OCI-LY7 (cell line): ENCODE measurements at regions not wholly inside any gene's neighbourhood (a gene's known extent, or its start where the extent isn't known, plus 50 kb on each side); places are given as distances from the start of the nearest gene placed in this dataset.

ENCODE experiments used
- BruUV-seq: library from RNA; stranded (reverse); fragments of 400-500 nt; replicated peaks from 2 replicates; lab custom pipeline; 2021; lab: Mats Ljungman, UMichigan
- CTCF ChIA-PET: fragments of 300-600 bp; sonication (Branson Sonifier 250); formaldehyde crosslinking; loops from one replicate; lab custom pipeline; 2022; ENCODE audit warnings: antibody characterized with exemption; ENCODE audit not compliant: unreplicated experiment; lab: Charles Lee
- POLR2A ChIA-PET: fragments of 300-600 bp; sonication (Branson Sonifier 250); formaldehyde crosslinking; loops from one replicate; lab custom pipeline; 2022; ENCODE audit warnings: antibody characterized with exemption; lab: Charles Lee
- DNase-seq: peaks from one replicate; pipeline ENCODE4 v3.0.0-alpha.2; 2015; ENCODE audit warnings: low spot score
- H2AFZ ChIP-seq: fragments of 200-600 bp; sonication (generic), shearing (Covaris generic); 2 replicates; pipeline ENCODE4 v1.6.1; 2014; ENCODE audit warnings: mild to moderate bottlenecking, antibody characterized with exemption, low read length, moderate library complexity
- H3K27ac ChIP-seq: fragments of 200-600 bp; sonication (generic); 2 replicates; pipeline ENCODE4 v1.5.1; 2014; ENCODE audit warnings: mixed run types, low read depth, mild to moderate bottlenecking, moderate library complexity, low read length, inconsistent platforms; ENCODE audit not compliant: poor library complexity, severe bottlenecking
- H3K36me3 ChIP-seq: fragments of 200-600 bp; sonication (generic); 2 replicates; pipeline ENCODE4 v1.6.1; 2014; ENCODE audit warnings: mild to moderate bottlenecking, antibody characterized with exemption, low read length, moderate library complexity, mixed read lengths; ENCODE audit not compliant: insufficient read depth
- H3K4me1 ChIP-seq: fragments of 200-600 bp; sonication (generic); 2 replicates; pipeline ENCODE4 v1.5.1; 2014; ENCODE audit warnings: mild to moderate bottlenecking, low read length; ENCODE audit not compliant: insufficient read depth, poor library complexity, severe bottlenecking
- H3K4me2 ChIP-seq: fragments of 200-600 bp; sonication (generic); 2 replicates; pipeline ENCODE4 v1.6.1; 2014; ENCODE audit warnings: mild to moderate bottlenecking, low read length
- H3K4me3 ChIP-seq: fragments of 200-600 bp; sonication (generic); 2 replicates; pipeline ENCODE4 v1.5.1; 2014; ENCODE audit warnings: mild to moderate bottlenecking, low read depth, low read length; ENCODE audit not compliant: poor library complexity, severe bottlenecking
- H3K79me2 ChIP-seq: fragments of 200-600 bp; sonication (generic); 2 replicates; pipeline ENCODE4 v1.6.1; 2016; ENCODE audit warnings: low read depth, mild to moderate bottlenecking, low read length, moderate library complexity, mixed read lengths; ENCODE audit not compliant: insufficient read depth
- H3K9me2 ChIP-seq: fragments of 200-600 bp; sonication (generic); 2 replicates; pipeline ENCODE4 v1.6.1; 2016; ENCODE audit warnings: mild to moderate bottlenecking, low read length, mixed read lengths; ENCODE audit not compliant: insufficient read depth
- H3K9me3 ChIP-seq: fragments of 200-600 bp; sonication (generic); 2 replicates; pipeline ENCODE4 v1.6.1; 2014; ENCODE audit warnings: mild to moderate bottlenecking, mixed run types, low read length, mixed read lengths
- H4K20me1 ChIP-seq: fragments of 200-600 bp; sonication (generic); 2 replicates; pipeline ENCODE4 v1.6.1; 2014; ENCODE audit warnings: mild to moderate bottlenecking, antibody characterized with exemption, low read length, moderate library complexity, mixed read lengths; ENCODE audit not compliant: insufficient read depth
- CTCF ChIP-seq: fragments of 200-600 bp; sonication (generic); conservative IDR thresholded peaks from 2 replicates; pipeline ENCODE4 v1.5.1; 2014; ENCODE audit warnings: mild to moderate bottlenecking, antibody characterized with exemption, low read length, moderate library complexity, mixed read lengths
- EZH2phosphoT487 ChIP-seq: fragments of 200-600 bp; sonication (generic); IDR thresholded peaks from 2 replicates; pipeline ENCODE4 v1.6.1; 2018; ENCODE audit warnings: low read depth, borderline replicate concordance, mild to moderate bottlenecking, mixed run types, antibody characterized with exemption, low read length, moderate library complexity, mixed read lengths
- intact Hi-C: fragments of 100-400 bp; cut with micrococcal nuclease; formaldehyde crosslinking; loops from one replicate; pipeline ENCODE4 v1.10.0; 2022; ENCODE audit not compliant: unreplicated experiment

DNA sequence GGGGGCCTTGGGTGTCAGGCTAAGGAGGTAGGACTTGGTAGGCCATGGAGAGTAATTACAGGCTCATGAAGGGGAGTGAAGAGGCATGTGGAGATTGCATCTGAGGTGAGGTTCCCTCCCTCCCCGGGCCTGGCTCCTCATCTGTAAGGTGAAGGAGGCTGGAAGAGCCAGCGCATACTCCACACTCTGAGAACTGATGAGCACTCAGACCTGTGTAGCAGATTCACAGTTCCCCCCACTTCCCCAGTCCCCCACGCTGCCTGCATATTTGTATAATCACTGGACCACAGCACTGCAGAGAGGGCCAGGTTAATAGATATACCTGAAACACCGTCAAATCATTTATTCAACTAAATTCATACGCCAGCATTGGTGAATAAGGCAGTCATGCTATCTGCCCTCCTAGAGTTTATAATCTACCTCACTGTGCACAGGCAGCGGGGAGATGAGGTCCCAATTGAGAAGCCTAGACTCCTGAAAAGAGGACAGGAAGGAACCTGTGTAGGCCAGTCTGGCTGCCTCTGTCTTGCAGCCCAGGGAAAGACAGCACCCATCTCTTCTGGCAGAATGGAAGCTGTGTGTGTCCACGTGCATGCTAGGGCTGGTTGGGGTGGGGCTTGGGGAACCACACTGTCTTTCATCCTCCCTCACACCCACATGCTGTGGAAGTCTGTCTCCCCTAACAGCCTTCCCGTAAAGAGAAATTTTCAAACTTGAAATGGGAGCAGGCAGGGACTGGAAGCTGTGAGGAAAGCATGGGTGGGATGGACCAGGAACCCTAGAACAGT lies 110.6 kb upstream of the ATP1A1 start:
- intact Hi-C loops, result no loop called here
- Histone ChIP-seq H2AFZ (no peak overlapping the region), H3K79me2 (no peaks in the 10 kb centered on the region), H3K36me3 (no peaks in the 10 kb centered on the region), H3K27ac (no peak overlapping the region), H3K4me2 (no peak overlapping the region), H3K9me3 (no peaks in the 10 kb centered on the region), H4K20me1 (no peaks in the 10 kb centered on the region), H3K4me1 (peaks cover 47% of the 10 kb centered on the region), H3K4me3 (no peak overlapping the region), H3K9me2 (no peaks in the 10 kb centered on the region)
- ChIA-PET CTCF (no interaction called here), POLR2A (no interaction called here)
- TF ChIP-seq EZH2phosphoT487, result no peak
- TF ChIP-seq CTCF, result no peak
- no TSS peak for BruUV-seq
- DNase-seq, result no peak

DNA sequence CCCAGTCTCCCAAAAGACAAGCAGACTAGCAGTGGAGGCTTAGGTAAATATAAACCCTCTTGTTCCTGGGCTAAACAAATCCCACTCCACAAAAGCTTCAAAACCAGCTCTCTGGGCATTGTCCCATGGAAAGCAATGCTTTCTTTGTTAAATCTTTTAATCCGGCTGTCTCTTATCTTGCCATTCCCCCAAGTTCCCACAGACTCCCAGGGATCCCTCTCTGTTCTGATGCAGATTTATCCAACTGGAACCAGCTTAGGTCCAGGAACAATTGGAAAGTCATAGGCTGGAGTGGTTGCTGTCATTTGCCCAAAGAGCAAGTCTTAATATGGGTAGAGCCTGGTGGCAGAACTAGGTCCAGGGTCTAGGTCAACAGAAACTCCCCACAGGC lies 110.1 kb upstream of the ATP1A1 start:
- Histone ChIP-seq H3K4me3 (no peak overlapping the region), H4K20me1 (no peaks in the 10 kb centered on the region), H3K4me1 (peaks cover 45% of the 10 kb centered on the region), H3K9me3 (no peaks in the 10 kb centered on the region), H3K36me3 (no peaks in the 10 kb centered on the region), H3K4me2 (no peak overlapping the region), H3K27ac (no peak overlapping the region), H3K79me2 (no peaks in the 10 kb centered on the region), H3K9me2 (no peaks in the 10 kb centered on the region), H2AFZ (no peak overlapping the region)
- DNase-seq, result no peak
- TF ChIP-seq EZH2phosphoT487 (no peak), CTCF (no peak)
- ChIA-PET POLR2A (interaction anchor here (0.6 kb wide), 1 partner anchor 63 kb away, joined by 3 read pairs; no protein-coding TSS in a partner anchor), CTCF (no interaction called here)
- intact Hi-C loops, result no loop called here
- BruUV-seq, result no TSS peak
